Kidney glomerular epithelial cell (primary cell): ENCODE measurements at regions not wholly inside any gene's neighbourhood (a gene's known extent, or its start where the extent isn't known, plus 50 kb on each side); places are given as distances from the start of the nearest gene placed in this dataset.
A peak's percentile ranks its signal among the peaks of the same experiment; 100 is the strongest.

Source experiments
- DNase-seq: peaks from one replicate; lab custom pipeline; 2025; lab: John Stamatoyannopoulos, UW

DNA sequence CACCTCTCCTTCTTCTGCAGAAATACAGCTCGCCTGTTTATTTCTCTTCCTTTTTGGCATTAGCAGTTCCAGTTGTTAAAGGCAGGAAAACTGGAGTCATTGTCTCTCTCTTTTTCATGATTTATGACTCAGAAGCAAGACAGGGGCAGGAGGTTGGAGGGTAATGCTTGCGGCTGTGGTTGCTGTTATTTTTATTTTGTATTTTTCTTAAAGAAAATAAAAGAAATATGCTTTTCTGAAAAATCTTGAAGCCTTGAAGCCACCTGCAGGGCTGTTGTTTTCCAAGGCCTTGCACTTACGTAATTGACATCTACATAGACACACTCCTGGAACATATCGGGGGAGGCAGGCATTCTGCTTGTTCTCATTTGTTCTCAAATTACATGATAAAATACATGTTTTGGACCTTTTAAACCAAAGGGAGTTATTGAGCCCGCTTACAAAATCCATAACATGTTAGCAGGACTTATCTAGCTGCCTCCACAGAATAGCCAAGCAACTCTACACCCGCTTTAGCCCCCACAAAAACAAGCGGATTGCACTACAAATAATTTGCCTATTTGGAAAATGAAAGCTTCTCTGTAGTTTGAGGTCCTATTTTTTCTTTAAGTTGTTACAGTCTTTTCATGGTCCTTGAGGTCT, 1004.6 kb upstream of the NR2F2 start:
- peak; percentile 22 for DNase-seq

DNA sequence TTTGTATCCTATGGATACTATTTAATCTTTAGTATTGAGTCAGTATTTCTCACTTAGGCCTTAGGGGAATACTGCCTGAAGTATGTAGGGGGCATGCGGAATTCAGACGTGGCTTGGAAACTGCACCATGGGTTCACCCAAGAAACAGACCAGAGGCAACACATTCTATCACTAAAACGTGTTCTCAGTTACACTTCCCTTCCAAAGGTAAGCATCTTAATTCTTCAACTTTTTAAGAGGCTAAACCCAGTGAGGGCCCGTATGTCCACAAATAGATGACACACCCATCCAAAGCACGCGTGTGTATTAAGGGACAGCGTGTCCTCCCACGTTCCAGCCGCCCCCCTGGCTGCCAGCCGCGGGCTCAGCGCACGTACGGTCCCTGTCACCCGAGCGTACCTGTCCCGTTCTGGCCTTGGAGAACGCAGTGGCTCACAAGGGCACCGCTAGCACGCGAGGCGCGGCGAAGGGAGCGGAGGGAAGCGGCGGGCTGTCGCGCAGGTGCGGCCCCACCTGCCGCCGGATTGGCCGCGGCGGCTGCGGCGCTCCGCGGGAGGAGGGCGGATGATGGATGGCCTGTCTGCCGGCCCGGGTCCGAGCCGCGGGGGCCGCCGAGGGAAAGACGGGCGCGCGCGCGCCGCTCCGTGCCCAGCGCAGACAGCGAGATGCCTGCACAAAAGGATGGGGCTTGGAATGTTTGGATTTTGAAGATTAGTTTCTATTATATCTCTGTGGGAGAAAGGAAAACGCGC, 1003.9 kb upstream of the NR2F2 start:
- no peak for DNase-seq

- no peak for DNase-seq
These were observed 1003.3 kb upstream of the NR2F2 start for GRCh38 chr15:95327183-95327525.

- DNase-seq: no peak
These were observed 1002.8 kb upstream of the NR2F2 start for GRCh38 chr15:95327661-95328060.

DNA sequence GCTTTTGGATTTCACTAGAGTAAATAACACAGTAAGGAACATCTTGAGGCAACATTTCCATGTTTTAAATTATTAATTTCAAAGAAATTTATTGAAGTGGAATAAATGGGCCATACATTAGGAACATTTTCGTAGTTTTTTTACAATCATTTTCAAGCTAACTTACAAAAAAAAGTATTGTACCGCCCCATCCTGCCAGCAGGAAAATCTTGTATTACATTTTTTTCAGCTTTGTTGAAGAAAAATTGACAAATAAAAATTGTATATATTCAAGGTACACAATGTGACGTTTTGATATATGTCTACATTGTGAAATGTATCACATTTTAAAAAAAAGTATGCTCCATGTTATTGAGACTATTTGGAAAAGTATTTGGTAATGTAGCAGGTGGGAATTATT, 1001.9 kb upstream of the NR2F2 start:
- no peak for DNase-seq

GRCh38 chr15:95329362-95329761, 1001.1 kb upstream of the NR2F2 start:
- DNase-seq: no peak

DNA sequence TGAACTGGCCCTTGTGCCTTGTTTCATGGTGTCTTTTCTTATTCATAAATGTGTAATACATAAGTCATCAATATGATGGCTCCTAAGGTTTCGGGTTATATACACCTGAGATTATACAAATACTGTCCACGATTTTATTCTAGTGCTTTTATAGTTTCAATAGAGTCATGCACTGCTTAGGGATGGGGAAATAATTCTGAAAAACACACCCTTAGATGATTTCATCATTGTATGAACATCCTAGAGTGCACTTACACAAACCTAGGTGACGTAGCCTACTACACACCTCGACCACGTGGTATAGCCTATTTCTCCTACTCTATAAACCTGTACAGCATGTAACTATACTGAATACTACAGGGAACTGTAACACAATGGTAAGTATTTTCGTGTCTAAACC, 988.8 kb upstream of the NR2F2 start:
- no peak for DNase-seq

GRCh38 chr15:95345867-95346266, 984.6 kb upstream of the NR2F2 start:
- DNase-seq: no peak

DNA sequence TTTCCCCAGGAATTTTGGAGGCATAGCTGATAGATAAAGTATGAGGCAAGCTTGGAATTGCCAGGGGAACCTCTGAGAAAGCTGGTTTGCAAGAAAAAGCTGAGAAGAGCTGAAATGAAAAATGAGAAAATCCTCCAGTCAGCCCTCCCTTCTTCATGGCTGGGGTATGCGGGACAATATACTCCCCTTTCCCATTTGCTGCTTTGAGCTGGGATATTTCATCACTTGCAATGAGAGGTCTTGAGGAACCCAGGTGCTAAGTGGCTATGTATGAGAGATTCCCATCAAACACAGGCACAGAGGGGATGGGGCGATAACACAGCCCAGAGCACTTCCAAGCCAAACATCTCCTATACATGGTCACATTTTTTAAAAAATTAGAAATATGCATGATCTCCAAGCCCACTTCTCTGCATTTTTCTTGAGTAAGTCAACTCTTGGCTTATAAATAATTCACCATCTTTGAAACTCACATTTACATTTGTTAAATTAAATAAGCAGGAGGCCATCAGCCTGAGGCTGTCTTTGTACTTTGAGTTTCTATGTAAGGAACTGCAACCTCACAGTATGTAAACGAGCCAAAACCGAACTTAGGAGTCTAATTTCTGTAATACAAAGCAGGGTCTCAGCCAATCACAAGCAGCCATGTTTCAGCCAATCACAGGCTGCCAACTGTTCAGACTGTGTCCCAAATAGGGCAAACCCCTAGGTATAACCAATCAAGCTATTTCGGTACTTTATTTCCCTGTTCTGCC, 983.6 kb upstream of the NR2F2 start:
- DNase-seq: no peak

DNA sequence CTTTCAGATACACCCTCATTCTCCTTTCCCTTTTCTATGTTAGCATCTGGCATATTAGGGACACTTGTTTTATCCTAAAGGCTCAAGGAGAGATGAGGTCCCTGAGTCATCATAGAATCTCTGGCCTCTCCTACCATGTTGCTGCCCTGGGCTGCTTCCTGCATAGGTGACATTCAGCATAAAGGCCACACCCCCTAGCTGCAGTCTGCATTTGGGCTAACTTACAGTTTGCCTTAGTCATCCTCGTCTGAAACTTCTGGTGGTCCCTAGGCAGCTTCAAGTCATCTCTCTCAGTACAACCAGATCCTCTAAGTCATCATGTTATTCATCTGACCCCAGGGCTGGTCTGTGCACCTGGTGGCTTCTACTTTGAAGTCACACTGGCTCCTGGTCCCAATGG, 982.7 kb upstream of the NR2F2 start:
- no peak for DNase-seq

GRCh38 chr15:95350908-95351307, 979.6 kb upstream of the NR2F2 start:
- DNase-seq: no peak

- DNase-seq: no peak
These were observed 977.8 kb upstream of the NR2F2 start for GRCh38 chr15:95352631-95353187.

DNA sequence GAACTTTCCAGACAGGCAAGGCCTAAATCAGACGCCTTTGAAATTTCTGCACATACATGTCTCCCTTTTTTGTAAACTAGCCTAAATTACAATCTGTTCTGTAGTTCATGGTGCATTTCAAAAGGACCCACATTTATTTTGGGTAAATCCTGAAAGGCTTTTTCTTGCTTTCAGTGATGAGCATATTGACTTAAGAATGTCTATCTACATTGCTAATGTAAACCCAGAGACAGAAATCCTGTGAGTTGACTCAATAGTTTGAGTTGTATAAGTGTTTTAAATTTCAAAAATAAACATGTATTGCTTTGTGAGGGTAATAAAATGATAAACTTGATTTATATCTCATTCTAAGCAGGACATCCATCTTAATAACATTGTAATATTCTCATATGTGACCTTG, 977.0 kb upstream of the NR2F2 start:
- DNase-seq: no peak

GRCh38 chr15:95359966-95360365, 970.5 kb upstream of the NR2F2 start:
- DNase-seq: no peak

DNA sequence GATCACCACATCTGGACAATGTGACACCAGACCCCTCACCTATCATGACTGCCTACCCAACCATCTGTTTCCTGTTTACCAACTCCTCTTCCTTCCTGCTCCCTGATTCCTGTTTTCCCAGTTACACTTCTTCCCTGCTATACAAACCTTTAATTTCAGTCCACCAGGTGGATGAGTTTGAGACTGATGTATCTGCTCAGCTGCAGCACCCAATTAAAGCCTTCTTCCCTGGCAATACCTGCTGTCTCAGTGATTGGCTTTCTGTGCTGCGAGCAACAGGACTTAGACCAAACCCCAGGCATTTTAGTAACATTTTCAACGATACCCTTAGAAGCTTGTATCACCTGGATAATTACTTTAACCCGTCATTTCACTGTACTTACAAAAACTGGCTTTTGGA, 968.2 kb upstream of the NR2F2 start:
- DNase-seq: no peak

DNA sequence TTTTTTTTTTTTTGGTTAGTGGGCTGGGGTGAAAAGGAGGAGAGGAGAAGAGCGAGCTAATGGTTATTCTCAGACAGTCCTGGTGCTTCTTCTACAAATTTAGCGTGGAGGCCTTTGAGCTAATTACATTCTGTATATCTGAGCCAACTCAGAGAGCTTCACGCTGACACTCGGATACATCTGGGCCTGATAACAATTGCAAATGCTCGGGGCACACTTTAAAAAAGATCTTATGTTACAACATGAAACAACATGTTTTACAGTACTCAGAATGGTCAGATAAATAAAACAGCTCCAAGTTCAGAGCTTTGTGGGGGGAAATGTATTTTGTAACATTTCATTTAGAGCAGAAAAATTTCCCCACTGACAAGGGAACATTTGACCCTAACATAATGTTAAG, 966.9 kb upstream of the NR2F2 start:
- no peak for DNase-seq

DNA sequence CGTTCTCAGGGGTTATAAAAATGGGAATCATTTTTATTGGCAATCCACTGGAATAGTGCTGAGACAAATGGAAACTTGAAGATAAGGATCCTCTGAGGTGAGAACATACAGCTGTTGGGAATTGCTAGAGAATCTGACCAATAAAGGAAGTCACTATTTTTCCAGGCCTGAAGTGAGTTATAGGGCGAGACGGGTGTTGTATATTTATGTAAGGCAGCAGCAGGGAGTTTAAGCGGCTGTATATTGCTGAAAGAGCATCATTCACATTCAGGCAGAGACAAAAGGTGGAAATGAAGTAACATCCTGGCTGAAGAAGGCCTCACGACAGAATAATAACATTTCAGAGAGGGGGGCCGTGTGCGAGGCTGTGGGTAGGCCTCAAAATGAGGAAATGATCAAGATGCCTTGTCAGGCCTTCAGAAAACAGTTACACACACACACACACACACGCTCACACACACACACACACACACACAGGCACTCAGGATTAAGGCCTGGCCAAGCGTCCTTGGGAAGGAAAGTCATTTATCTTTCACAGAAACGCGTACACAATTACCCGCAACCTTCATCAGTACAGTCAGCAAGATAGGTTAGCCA, 964.9 kb upstream of the NR2F2 start:
- no peak for DNase-seq

- DNase-seq: no peak
These were observed 962.3 kb upstream of the NR2F2 start for GRCh38 chr15:95368191-95368590.

DNA sequence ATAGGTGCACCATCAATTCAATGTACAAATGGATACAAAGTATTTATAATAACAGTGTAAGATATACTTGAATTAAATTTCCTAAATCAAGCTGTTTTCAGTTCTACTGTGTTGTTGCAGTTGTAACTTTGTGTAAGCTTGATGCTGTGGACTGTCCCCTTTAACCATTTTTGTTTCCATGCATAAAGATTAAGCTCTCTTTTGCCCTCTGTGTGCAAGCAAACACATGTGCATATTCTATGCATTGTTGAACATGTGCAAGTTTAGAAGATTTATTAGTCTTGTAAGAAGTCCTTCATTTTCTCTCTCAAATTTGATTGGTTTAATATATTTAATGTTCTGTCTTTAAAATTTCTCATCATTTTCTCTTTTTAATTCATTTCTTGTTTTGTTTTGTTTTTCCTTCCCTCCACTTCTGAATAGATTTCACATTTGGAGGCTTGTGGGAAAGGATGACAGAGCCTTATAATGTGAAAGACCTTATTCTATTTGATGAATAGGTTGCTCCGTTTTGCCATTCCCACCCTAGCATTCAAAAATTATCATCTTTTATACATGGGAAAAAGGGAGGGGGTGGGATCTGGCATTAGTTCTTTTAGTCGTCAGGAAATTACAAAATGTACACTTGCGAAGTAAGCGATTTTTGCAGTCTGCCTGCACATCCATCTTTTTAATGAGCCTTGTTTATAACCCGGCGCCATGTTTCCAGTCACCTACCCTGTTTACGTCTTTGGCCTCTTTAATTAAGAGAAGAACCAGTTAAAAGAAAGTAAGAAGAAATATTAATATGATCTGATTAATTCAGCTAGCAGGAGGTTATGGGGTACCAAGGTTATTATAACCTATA, 961.5 kb upstream of the NR2F2 start:
- no peak for DNase-seq

GRCh38 chr15:95370291-95370690, 960.2 kb upstream of the NR2F2 start:
- DNase-seq: no peak

DNA sequence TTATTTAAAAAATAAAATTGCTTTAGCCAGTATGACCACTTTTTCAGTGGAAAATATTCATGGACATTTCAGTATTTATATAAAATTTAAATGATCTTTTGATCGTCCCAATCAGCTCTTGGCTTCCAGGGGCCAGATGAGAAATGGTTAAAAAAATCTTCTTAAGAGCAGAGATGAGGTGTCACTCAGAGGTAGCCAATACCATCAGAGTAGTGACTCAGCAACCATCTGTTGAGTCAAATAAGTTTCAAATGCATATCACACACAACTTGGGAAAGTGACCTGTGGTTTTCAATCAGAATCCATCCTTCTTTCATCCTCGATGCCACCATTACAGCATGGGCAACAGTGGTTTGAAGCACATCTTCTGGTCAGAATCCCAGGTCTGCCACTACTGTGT, 958.8 kb upstream of the NR2F2 start:
- no peak for DNase-seq

GRCh38 chr15:95375281-95375680, 955.2 kb upstream of the NR2F2 start:
- DNase-seq: no peak
